Sigmoid colon (tissue), 6 donors: ENCODE measurements at regions not wholly inside any gene's neighbourhood (a gene's known extent, or its start where the extent isn't known, plus 50 kb on each side); places are given as distances from the start of the nearest gene placed in this dataset.

Experiments used
- DNase-seq: peaks from one replicate; pipeline ENCODE4 v3.0.0-alpha.2; 2019
- H3K27ac ChIP-seq, 4 donors: fragments of 200-600 bp; sonication (generic); one replicate each; pipeline ENCODE4 v1.5.1; 2016 to 2019; ENCODE audit warnings: mild to moderate bottlenecking in 1 of 4
- H3K27me3 ChIP-seq, 3 donors: fragments of 200-600 bp; sonication (generic); one replicate each; pipeline ENCODE4 v1.5.1; 2019; ENCODE audit warnings: mild to moderate bottlenecking in 1 of 3
- H3K36me3 ChIP-seq, 4 donors: fragments of 200-600 bp; sonication (generic); one replicate each; pipeline ENCODE4 v1.5.1; 2016 to 2019
- H3K4me1 ChIP-seq, 4 donors: fragments of 200-600 bp; sonication (generic); one replicate each; pipeline ENCODE4 v1.5.1; 2017 to 2019
- H3K4me3 ChIP-seq, 4 donors: fragments of 200-600 bp; sonication (generic); one replicate each; pipeline ENCODE4 v1.5.1; 2017 to 2019; ENCODE audit warnings: mild to moderate bottlenecking in 2 of 4, moderate library complexity in 1 of 4
- H3K9me3 ChIP-seq, 4 donors: fragments of 200-600 bp in 3 of 4; sonication (generic) in 3 of 4; one replicate each; pipeline versions ENCODE4 v1.5.1 to v1.6.1; 2013 to 2019
- CTCF ChIP-seq, 4 experiments: fragments of 450-650 bp in 3 of 4; fragments of 200-600 bp in 1 of 4; IDR thresholded peaks; one replicate each; pipeline ENCODE4 v1.5.1; 2016 to 2019; ENCODE audit warnings: antibody characterized with exemption in 4 of 4, mild to moderate bottlenecking in 3 of 4, moderate library complexity in 2 of 4
- EP300 ChIP-seq, 4 donors: sonication (generic); formaldehyde crosslinking; IDR thresholded peaks; one replicate each; pipeline ENCODE4 v1.6.1; 2017; ENCODE audit warnings: antibody characterized with exemption in 4 of 4
- POLR2A ChIP-seq, 2 donors: fragments of 450-650 bp; IDR thresholded peaks; one replicate each; pipeline ENCODE4 v1.6.1; 2016; ENCODE audit warnings: antibody characterized with exemption in 2 of 2, mild to moderate bottlenecking in 2 of 2, moderate library complexity in 2 of 2
- POLR2AphosphoS5 ChIP-seq, 4 donors: sonication (generic); formaldehyde crosslinking; IDR thresholded peaks; one replicate each; pipeline ENCODE4 v1.6.1; 2017; ENCODE audit warnings: antibody characterized with exemption in 4 of 4
- WGBS, 2 donors: extraction: QIAGEN DNeasy Blood & Tissue Kit; methylation state at CpG; one replicate each; pipeline ENCODE4 v1.1.7; 2013; 5-methylcytosine and 5-hydroxymethylcytosine counted together
- intact Hi-C: fragments of 100-400 bp; cut with DNase I; formaldehyde crosslinking; loops from one replicate; pipeline ENCODE4 v1.15.1; 2023
- donor health status: healthy with polysubstance abuse.
- donor health status: healthy.

DNA sequence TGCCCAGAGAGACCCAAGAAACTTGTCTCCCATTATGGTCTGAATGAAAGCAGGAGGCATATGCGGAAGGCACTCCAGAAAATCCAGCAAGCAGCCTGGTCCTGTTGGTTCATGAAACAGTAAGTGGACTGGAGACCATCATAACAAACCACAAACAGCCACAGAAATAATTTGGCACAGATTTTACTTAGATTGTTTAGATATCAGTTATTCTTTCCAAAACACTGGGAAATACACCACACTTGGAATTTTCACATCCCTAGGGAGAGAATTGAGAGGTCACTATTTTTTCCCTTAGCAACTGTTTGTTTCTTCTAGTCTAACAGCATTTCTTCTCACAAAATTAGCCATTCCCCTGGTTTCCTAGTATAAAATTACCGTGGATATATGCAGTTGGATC lies 300.8 kb downstream of the OSTF1 start:
- WGBS, 2 donors, result 80 to 85% methylated on average over 2 of the region's 2 CpGs
- no peaks in the 10 kb centered on the region for H3K27me3 ChIP-seq
- no peak overlapping the region for H3K27ac ChIP-seq
- no peaks in the 10 kb centered on the region for H3K4me1 ChIP-seq
- no peaks in the 10 kb centered on the region for H3K36me3 ChIP-seq
- no peak for DNase-seq
- peaks cover 0 to 5% (median 3%) of the 10 kb centered on the region in 4 donors for H3K9me3 ChIP-seq
- H3K4me3 ChIP-seq, result no peak overlapping the region
- intact Hi-C loops, result no loop called here
- TF ChIP-seq POLR2A (IDR thresholded peaks at IDR 0.05), result no peak
- no peak for TF ChIP-seq EP300 (IDR thresholded peaks at IDR 0.05)
- TF ChIP-seq CTCF (IDR thresholded peaks at IDR 0.05), result no peak
- TF ChIP-seq POLR2AphosphoS5 (IDR thresholded peaks at IDR 0.05), result no peak

DNA sequence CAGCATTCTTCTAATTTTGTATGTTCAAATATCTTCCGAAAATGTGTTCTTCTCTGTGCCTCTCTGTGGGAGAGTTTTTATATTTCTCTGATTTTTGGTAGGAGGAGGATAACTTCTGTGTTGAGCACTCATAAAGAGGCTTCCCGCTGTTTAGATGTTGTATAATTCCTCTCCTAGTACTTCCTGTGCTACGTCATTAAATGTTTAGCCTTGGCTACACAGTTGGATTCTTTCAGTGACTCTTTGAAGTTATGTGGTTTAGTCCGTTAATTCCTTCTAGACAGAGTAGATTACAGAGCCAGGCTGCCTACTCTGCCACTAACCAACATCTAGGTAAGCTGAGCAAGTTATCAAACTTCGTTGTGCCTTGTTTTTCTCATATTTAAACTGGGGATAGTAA lies 302.6 kb downstream of the OSTF1 start:
- H3K4me1 ChIP-seq, result no peaks in the 10 kb centered on the region
- TF ChIP-seq POLR2AphosphoS5 (IDR thresholded peaks at IDR 0.05), result no peak
- H3K27ac ChIP-seq, result no peak overlapping the region
- no peak for DNase-seq
- H3K36me3 ChIP-seq, result no peaks in the 10 kb centered on the region
- peaks cover 0 to 2% (median 0%) of the 10 kb centered on the region in 4 donors for H3K9me3 ChIP-seq
- H3K4me3 ChIP-seq, result no peak overlapping the region
- 72 to 82% methylated on average over 5 of the region's 5 CpGs for WGBS, 2 donors
- H3K27me3 ChIP-seq, result no peaks in the 10 kb centered on the region
- intact Hi-C loops, result no loop called here

DNA sequence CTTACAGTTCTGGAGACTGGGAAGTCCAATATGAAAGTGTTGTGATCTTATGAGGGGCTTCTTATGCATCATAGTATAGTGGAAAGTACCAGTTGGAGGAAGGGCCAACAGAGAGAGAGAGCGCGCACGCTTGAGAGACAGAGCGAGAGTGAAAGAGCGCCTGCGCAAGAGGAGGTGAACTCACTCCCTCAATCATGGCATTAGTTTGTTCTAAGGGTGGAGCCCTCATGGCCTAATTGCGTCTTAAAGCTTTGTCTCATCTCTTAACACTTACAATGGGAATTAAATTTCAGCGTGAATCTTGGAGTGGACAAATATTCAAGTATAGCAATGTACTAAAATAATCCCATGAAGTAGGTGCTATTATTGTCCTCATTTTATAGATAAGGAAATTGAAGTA lies 303.2 kb downstream of the OSTF1 start:
- 96 to 97% methylated on average over 8 of the region's 8 CpGs for WGBS, 2 donors

GRCh38 chr9:75395336-75395735 lies 307.0 kb downstream of the OSTF1 start:
- H3K4me3 ChIP-seq, result no peak overlapping the region
- H3K27me3 ChIP-seq, result no peaks in the 10 kb centered on the region
- intact Hi-C loops, result no loop called here
- no peak overlapping the region for H3K27ac ChIP-seq
- DNase-seq, result no peak
- no peaks in the 10 kb centered on the region for H3K36me3 ChIP-seq
- H3K4me1 ChIP-seq, result no peaks in the 10 kb centered on the region
- TF ChIP-seq CTCF (IDR thresholded peaks at IDR 0.05) (no peak), POLR2A (IDR thresholded peaks at IDR 0.05) (no peak), POLR2AphosphoS5 (IDR thresholded peaks at IDR 0.05) (no peak), EP300 (IDR thresholded peaks at IDR 0.05) (no peak)
- H3K9me3 ChIP-seq, result peaks cover 0 to 2% (median 0%) of the 10 kb centered on the region in 4 donors

More for the DNA sequence above, 303.2 kb downstream of the OSTF1 start:
- DNase-seq, result no peak
- intact Hi-C loops, result no loop called here
- Histone ChIP-seq H3K27me3 (no peaks in the 10 kb centered on the region), H3K9me3 (peaks cover 0 to 2% (median 0%) of the 10 kb centered on the region in 4 donors), H3K36me3 (no peaks in the 10 kb centered on the region), H3K4me3 (no peak overlapping the region), H3K27ac (no peak overlapping the region), H3K4me1 (no peaks in the 10 kb centered on the region)
- TF ChIP-seq EP300 (IDR thresholded peaks at IDR 0.05), result no peak
- no peak for TF ChIP-seq CTCF (IDR thresholded peaks at IDR 0.05)
- no peak for TF ChIP-seq POLR2A (IDR thresholded peaks at IDR 0.05)
- TF ChIP-seq POLR2AphosphoS5 (IDR thresholded peaks at IDR 0.05), result no peak

- Histone ChIP-seq H3K4me3 (no peak overlapping the region), H3K27ac (no peak overlapping the region), H3K9me3 (no peaks in the 10 kb centered on the region), H3K4me1 (no peaks in the 10 kb centered on the region), H3K27me3 (no peaks in the 10 kb centered on the region), H3K36me3 (no peaks in the 10 kb centered on the region)
- WGBS, 2 donors, result 78 to 94% methylated on average over 1 of the region's 1 CpG
- no peak for DNase-seq
- TF ChIP-seq CTCF (IDR thresholded peaks at IDR 0.05), result no peak
- TF ChIP-seq EP300 (IDR thresholded peaks at IDR 0.05), result no peak
- TF ChIP-seq POLR2AphosphoS5 (IDR thresholded peaks at IDR 0.05), result no peak
- TF ChIP-seq POLR2A (IDR thresholded peaks at IDR 0.05), result no peak
- intact Hi-C loops, result no loop called here
These were observed 309.5 kb downstream of the OSTF1 start for GRCh38 chr9:75397836-75398235.
